T follicular helper cell (primary cell): ENCODE measurements at regions not wholly inside any gene's neighbourhood (a gene's known extent, or its start where the extent isn't known, plus 50 kb on each side); places are given as distances from the start of the nearest gene placed in this dataset.
"Not testable (repeated sequence)": the region's sequence is repeated elsewhere in the genome, so short reads cannot be mapped to it uniquely, and the experiment has no call there.

ENCODE experiments used
- DNase-seq: peaks from one replicate; pipeline ENCODE4 v3.0.0-alpha.2; 2020; ENCODE audit warnings: low read depth

GRCh38 chr7:142698429-142698828 lies 50.8 kb upstream of the PRSS1 start:
- DNase-seq, result no peak

- DNase-seq, result no peak
Measured at GRCh38 chr7:142697270-142697669, 52.0 kb upstream of the PRSS1 start.

GRCh38 chr7:142696456-142697179 lies 52.7 kb upstream of the PRSS1 start:
- no peak for DNase-seq

GRCh38 chr7:142693911-142694310 lies 55.4 kb upstream of the PRSS1 start:
- no peak for DNase-seq

- DNase-seq, result no peak
Measured at GRCh38 chr7:142690554-142691182, 58.6 kb upstream of the PRSS1 start.

GRCh38 chr7:142689439-142690120 lies 59.7 kb upstream of the PRSS1 start:
- DNase-seq, result no peak

- no peak for DNase-seq
Measured at GRCh38 chr7:142685877-142686508, 63.3 kb upstream of the PRSS1 start.

GRCh38 chr7:142681314-142682092 lies 67.8 kb upstream of the PRSS1 start:
- DNase-seq, result no peak

GRCh38 chr7:142671506-142671905 lies 77.8 kb upstream of the PRSS1 start:
- DNase-seq, result no peak

GRCh38 chr7:142670511-142670910 lies 78.8 kb upstream of the PRSS1 start:
- no peak for DNase-seq

GRCh38 chr7:142669074-142669654 lies 80.1 kb upstream of the PRSS1 start:
- no peak for DNase-seq

GRCh38 chr7:142668495-142668894 lies 80.8 kb upstream of the PRSS1 start:
- DNase-seq, result no peak

- DNase-seq, result no peak
Measured at GRCh38 chr7:142657376-142657775, 91.9 kb upstream of the PRSS1 start.

GRCh38 chr7:142654398-142654797 lies 94.9 kb upstream of the PRSS1 start:
- no peak for DNase-seq

- DNase-seq, result no peak
Measured at GRCh38 chr7:142647749-142648148, 101.5 kb upstream of the PRSS1 start.

GRCh38 chr7:142646386-142647140 lies 102.7 kb upstream of the PRSS1 start:
- no peak for DNase-seq

- DNase-seq, result no peak
Measured at GRCh38 chr7:142645777-142646176, 103.5 kb upstream of the PRSS1 start.

- DNase-seq, result no peak
Measured at GRCh38 chr7:142642316-142642715, 107.0 kb upstream of the PRSS1 start.

GRCh38 chr7:142641252-142641651 lies 108.0 kb upstream of the PRSS1 start:
- DNase-seq, result not testable (repeated sequence)

GRCh38 chr7:142638581-142638980 lies 110.7 kb upstream of the PRSS1 start:
- DNase-seq, result no peak

GRCh38 chr7:142637240-142637639 lies 112.0 kb upstream of the PRSS1 start:
- DNase-seq, result no peak
